ENCODE measurements at regions not wholly inside any gene's neighbourhood (a gene's known extent, or its start where the extent isn't known, plus 50 kb on each side); places are given as distances from the start of the nearest gene placed in this dataset.

- peak; percentile 88 for DNase-seq
Measured at GRCh38 chr4:36394352-36394903, 113.0 kb downstream of the DTHD1 start.

- peak; percentile 54 for DNase-seq
Measured at GRCh38 chr4:36399762-36400353, 118.4 kb downstream of the DTHD1 start.

DNA sequence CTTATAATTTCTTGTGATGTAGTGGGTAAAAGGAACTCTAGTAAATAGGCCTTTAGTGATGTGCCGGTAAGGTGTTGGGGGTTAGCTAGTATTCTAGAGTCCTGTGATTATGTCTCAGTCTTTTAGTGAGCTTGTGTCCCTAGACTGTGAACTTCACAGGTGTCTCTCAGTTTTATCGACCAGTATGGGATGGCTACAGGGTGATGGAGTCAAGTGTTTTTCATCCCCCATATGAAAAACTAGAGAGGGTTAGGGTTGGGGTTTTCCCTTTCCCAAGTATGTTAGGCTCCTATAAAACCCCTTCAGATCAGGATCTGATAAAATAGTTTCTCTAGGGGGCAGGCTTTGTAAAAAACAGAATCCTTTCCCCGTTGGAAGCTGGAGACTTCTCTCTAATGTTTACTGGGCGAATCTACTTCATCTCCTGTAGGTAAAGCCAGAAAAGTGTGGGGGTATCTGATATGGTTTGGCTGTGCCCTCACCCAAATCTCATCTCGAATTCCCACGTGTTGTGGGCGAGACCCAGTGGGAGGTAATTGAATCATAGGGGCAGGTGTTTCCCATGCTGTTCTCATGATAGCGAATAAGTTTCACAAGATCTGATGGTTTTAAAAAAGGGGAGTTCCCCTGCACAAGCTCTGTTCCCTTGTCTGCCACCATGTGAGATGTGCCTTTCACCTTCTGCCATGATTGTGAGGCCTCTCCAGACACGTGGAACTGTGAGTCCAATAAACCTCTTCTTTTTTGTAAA lies 120.8 kb downstream of the DTHD1 start:
- no peak for DNase-seq

- DNase-seq: no peak
Measured at GRCh38 chr4:36411338-36411737, 129.9 kb downstream of the DTHD1 start.

DNA sequence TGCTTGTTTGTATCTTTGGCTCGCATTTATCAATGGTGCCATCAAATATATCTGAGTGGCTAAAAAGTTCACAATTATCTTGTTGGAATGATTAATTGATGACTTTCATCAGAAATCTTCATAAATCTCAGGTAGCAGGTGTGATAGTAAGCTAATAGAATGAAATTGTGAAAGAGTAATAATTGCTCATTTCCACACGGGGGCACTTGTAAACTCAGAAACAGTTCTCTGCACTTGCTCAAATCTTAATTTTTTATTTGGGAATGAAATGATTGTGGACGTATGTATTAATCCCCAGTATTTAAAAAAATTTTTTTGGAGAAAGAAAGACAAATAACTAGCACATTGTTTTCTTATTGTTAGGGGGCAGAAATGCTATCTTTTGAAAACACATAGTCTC lies 132.8 kb downstream of the DTHD1 start:
- no peak for DNase-seq

DNA sequence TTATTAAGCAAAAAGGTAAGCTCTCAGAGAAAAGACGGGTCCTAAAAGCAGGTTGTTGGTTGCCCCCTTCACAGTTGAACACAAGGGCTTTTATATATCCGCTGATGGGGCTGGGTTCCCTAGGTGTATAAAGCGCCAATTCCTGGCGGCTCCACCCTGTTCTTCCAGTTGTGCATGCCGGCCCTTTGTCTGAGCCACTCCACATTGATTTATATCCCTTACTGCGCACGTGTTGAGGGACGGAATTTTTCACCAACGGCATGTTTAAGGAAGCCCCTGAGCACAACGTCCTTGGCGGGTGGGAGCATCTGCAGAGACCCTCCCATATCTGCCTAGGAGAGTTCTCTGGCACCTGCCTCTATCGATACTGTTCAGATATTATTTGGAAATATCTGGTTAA lies 135.7 kb downstream of the DTHD1 start:
- DNase-seq: no peak

- DNase-seq: no peak
Measured at GRCh38 chr4:36420111-36420679, 138.8 kb downstream of the DTHD1 start.

DNA sequence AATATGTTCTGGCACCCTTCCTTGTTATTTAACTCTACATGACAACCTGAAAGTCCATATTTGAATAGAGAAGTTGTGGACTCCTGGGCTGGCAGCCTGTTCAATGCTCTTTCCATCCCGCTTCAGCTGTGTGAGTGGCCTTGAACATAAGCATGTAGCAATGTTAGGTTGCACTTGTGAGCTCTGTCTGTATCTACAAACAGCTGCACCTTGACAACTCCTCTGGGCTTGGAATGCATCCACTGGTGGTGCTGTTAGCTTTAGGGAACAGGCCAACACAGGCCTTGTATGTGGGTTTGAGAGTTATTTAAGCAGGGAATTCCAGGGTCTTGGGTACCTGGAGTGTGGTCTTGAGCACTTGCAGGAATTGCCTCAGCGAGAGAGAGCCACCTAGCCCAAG lies 141.2 kb downstream of the DTHD1 start:
- no peak for DNase-seq

GRCh38 chr4:36426741-36427140 lies 145.3 kb downstream of the DTHD1 start:
- DNase-seq: no peak

- no peak for DNase-seq
Measured at GRCh38 chr4:36427696-36428095, 146.3 kb downstream of the DTHD1 start.

DNA sequence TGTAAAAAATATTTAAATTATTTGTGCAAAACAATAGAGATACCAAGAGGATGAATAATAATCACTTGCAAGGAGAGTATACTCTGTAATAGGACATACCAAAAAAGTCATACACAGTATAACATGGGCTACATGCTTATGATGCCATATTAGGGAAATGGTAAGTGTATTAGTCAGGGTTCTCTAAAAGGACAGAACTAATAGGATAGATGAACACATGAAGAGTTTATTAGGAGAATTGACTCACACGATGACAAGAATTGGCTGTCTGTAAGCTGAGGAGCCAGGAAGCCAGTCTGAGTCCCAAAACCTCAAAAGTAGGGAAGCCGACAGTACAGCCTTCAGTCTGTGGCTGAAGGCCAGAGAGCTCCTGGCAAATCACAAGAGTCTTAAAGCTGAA lies 151.2 kb downstream of the DTHD1 start:
- no peak for DNase-seq

DNA sequence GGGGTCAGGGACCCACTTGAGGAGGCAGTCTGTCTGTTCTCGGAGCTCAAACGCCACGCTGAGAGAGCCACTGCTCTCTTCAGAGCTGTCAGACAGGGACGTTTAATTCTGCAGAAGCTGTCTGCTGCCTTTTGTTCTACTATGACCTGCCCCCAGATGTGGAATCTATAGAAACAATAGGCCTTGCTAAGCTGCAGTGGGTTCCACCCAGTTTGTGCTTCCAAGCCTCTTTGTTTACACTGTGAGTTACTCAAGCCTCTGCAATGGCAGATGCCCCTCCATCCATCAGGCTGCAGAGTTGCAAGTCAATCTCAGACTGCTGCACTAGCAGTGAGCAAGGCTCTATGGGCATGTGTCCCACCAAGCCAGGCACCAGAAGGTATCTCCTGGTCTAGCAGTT lies 158.1 kb downstream of the DTHD1 start:
- DNase-seq: no peak

DNA sequence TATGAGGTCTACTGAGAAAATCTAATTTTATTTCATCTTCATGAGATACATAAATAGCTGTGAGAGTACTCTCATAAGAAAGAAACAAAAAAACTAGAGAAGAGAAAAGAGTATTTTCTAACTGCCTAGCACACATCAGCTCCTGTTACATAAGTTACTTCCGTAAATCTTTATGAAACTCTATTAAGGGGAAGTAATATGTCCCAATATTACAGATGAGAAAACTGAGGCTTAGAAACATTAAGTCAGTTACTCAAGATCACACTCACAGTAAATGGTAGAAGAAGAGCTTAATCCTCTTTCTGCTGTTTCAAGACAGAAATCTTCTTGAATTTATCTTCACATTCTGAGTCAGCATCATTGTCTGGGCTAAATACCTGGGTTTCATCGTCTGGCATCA lies 164.1 kb downstream of the DTHD1 start:
- no peak for DNase-seq

GRCh38 chr4:36446275-36446674 lies 164.9 kb downstream of the DTHD1 start:
- no peak for DNase-seq

GRCh38 chr4:36461344-36461743 lies 179.9 kb downstream of the DTHD1 start:
- no peak for DNase-seq

- no peak for DNase-seq
Measured at GRCh38 chr4:36467670-36468069, 186.3 kb downstream of the DTHD1 start.

GRCh38 chr4:36471903-36472302 lies 190.5 kb downstream of the DTHD1 start:
- DNase-seq: no peak

DNA sequence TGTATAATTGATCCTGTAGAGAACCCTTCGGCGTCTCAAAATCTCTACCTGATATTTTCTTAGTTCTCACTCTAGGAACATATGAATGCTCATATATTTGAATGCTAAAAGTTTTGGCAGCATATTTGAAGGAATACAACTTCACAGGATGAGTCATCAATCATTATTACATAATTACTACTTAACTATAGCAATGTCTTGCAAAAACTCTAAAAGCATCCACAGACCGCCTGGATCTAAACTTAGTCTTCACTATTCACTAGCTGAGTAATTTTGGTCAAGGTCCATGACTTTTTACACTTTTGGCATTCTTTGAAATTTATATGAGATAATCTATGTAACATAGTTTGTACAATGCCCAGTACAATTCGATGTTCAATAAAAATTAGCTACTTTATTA lies 194.7 kb downstream of the DTHD1 start:
- no peak for DNase-seq

GRCh38 chr4:36477861-36478260 lies 196.4 kb downstream of the DTHD1 start:
- no peak for DNase-seq

GRCh38 chr4:36485885-36486284 lies 204.5 kb downstream of the DTHD1 start:
- DNase-seq: no peak

DNA sequence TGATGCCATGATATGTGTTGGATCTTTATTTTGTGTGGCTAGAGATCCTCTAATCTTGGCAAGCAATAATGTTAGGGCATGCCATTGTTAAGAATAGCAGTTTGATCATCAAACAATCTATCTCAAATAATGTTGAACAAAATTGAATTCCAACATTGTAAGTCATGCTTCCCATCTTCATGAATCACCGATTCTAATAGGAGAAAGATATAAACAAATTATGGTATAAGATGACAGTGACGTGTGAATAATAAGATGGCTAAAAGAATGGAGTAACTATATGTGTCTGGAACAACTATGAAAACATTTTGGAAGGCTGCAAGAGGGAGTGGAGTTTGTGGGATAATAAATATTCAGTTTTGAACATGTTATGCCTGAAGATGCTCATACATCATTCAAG lies 208.4 kb downstream of the DTHD1 start:
- DNase-seq: no peak

DNA sequence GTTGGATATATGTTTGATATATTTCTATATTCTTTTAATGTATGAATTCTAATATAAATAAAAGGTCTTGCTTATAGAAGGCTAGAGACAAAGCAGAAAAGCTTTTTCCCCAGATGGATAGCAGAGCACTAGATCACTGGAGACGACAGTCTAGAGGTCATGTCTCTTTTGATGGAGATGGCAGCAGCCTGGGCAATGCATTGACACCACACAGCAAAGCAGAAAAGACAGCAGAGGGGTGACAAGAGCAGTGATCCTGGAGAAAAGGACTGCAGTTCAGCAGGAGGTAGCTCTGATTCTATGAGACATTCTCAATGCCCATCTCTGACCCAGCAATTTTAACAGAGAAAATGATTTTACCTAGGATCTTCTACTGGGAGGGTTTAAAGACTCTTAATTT lies 210.6 kb downstream of the DTHD1 start:
- no peak for DNase-seq

GRCh38 chr4:36492590-36492989 lies 211.2 kb downstream of the DTHD1 start:
- DNase-seq: no peak

- DNase-seq: no peak
Measured at GRCh38 chr4:36493251-36493650, 211.8 kb downstream of the DTHD1 start.

All from activated CD4-positive, alpha-beta T cell treated with anti-CD3 and anti-CD28 coated beads, Interleukin-10, Interleukin-2, amounts not matched to agents 100 ng/mL and 50 ng/mL, durations not matched to agents 16 hours and 8 hours (primary cell).